ENCODE measurements at regions not wholly inside any gene's neighbourhood (a gene's known extent, or its start where the extent isn't known, plus 50 kb on each side); places are given as distances from the start of the nearest gene placed in this dataset.
A peak's percentile ranks its signal among the peaks of the same experiment; 100 is the strongest.

GRCh38 chr5:96226941-96227552 lies 206.0 kb downstream of the PCSK1 start:
- no peak overlapping the region for H3K4me3 ChIP-seq (ENCODE audit: low read length)
- peak; percentile 99 for DNase-seq (ENCODE audit: low read depth)
- TF ChIP-seq CTCF (conservative IDR thresholded peaks at IDR 0.05; ENCODE audit: low read length), result no peak

- no peak for TF ChIP-seq CTCF (conservative IDR thresholded peaks at IDR 0.05; ENCODE audit: low read length)
- no peak overlapping the region for H3K4me3 ChIP-seq (ENCODE audit: low read length)
- no peak for DNase-seq (ENCODE audit: low read depth)
Measured at GRCh38 chr5:96222129-96222528, 210.9 kb downstream of the PCSK1 start.

GRCh38 chr5:96220610-96221390 lies 212.2 kb downstream of the PCSK1 start:
- no peak for TF ChIP-seq CTCF (conservative IDR thresholded peaks at IDR 0.05; ENCODE audit: low read length)
- H3K4me3 ChIP-seq (ENCODE audit: low read length), result no peak overlapping the region
- peak; percentile 86 for DNase-seq (ENCODE audit: low read depth)

GRCh38 chr5:96219580-96220281 lies 213.3 kb downstream of the PCSK1 start:
- TF ChIP-seq CTCF (conservative IDR thresholded peaks at IDR 0.05; ENCODE audit: low read length), result no peak
- no peak overlapping the region for H3K4me3 ChIP-seq (ENCODE audit: low read length)
- DNase-seq (ENCODE audit: low read depth), result peak; percentile 89

- no peak overlapping the region for H3K4me3 ChIP-seq (ENCODE audit: low read length)
- no peak for TF ChIP-seq CTCF (conservative IDR thresholded peaks at IDR 0.05; ENCODE audit: low read length)
- no peak for DNase-seq (ENCODE audit: low read depth)
Measured at GRCh38 chr5:96218653-96219052, 214.4 kb downstream of the PCSK1 start.

- TF ChIP-seq CTCF (conservative IDR thresholded peaks at IDR 0.05; ENCODE audit: low read length), result no peak
- no peak overlapping the region for H3K4me3 ChIP-seq (ENCODE audit: low read length)
- peak; percentile 51 for DNase-seq (ENCODE audit: low read depth)
Measured at GRCh38 chr5:96214442-96215197, 218.4 kb downstream of the PCSK1 start.

Data from AG10803 (cell line).